Tibial artery (tissue), 4 donors: ENCODE measurements at regions not wholly inside any gene's neighbourhood (a gene's known extent, or its start where the extent isn't known, plus 50 kb on each side); places are given as distances from the start of the nearest gene placed in this dataset.

Experiments used
- DNase-seq, 2 donors: peaks; one replicate each; pipeline ENCODE4 v3.0.0-alpha.2; 2019
- H3K27ac ChIP-seq, 2 donors: fragments of 200-600 bp; sonication (generic) in 1 of 2; 1 replicate in 1 of 2; 2 replicates in 1 of 2; pipeline ENCODE4 v1.5.1; 2018 to 2019; ENCODE audit warnings: mild to moderate bottlenecking in 1 of 2
- H3K27me3 ChIP-seq, 2 donors: fragments of 200-600 bp; sonication (generic) in 1 of 2; one replicate each; pipeline versions ENCODE4 v1.5.1 to v1.6.0; 2016 to 2019
- H3K36me3 ChIP-seq, 3 donors: fragments of 200-600 bp; sonication (generic) in 2 of 3; one replicate each; pipeline ENCODE4 v1.5.1; 2016 to 2019; ENCODE audit warnings: mild to moderate bottlenecking in 2 of 3
- H3K4me1 ChIP-seq, 4 donors: fragments of 200-600 bp; sonication (generic) in 2 of 4; 1 replicate in 3 of 4; 2 replicates in 1 of 4; pipeline ENCODE4 v1.5.1; 2016 to 2019
- H3K4me3 ChIP-seq, 2 donors: fragments of 200-600 bp; sonication (generic) in 1 of 2; 1 replicate in 1 of 2; 2 replicates in 1 of 2; pipeline ENCODE4 v1.5.1; 2018 to 2019; ENCODE audit warnings: mild to moderate bottlenecking in 2 of 2
- H3K9me3 ChIP-seq, 3 donors: fragments of 200-600 bp; sonication (generic) in 1 of 3; one replicate each; pipeline ENCODE4 v1.5.1; 2016 to 2019
- intact Hi-C: fragments of 100-400 bp; cut with DNase I; formaldehyde crosslinking; loops from one replicate; pipeline ENCODE4 v1.15.0; 2023; ENCODE audit warnings: low total_unique reads
- TF ChIP-seq, protein P1 (sequence below), 2 experiments: fragments of 200-600 bp in 1 of 2; fragments of 450-650 bp in 1 of 2; IDR thresholded peaks; one replicate each; pipeline ENCODE4 v1.5.1; 2017 to 2019; ENCODE audit warnings: antibody characterized with exemption in 2 of 2, mild to moderate bottlenecking in 1 of 2, moderate library complexity in 1 of 2

DNA sequence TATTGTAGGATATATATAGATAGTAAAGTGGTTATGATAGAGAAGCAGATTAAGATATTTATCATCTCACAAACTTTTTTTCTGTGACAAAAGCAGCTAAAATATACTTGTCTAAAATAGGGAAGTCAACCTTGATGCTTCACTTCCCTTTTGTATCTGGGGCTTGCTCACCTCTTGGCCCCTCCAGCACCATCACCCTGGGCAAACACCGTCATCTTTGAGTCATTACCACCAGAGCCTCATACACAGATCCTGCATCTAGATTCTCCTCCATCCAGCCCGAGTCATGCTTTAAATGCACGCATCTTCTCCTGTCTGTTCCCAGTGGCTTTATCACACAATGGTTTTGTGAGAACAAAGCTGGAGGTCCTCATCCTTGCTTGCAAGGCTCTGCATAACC, 1062.7 kb upstream of the EEF2KMT start:
- no peak overlapping the region for H3K27ac ChIP-seq
- intact Hi-C loops, result no loop called here
- H3K9me3 ChIP-seq, result no peaks in the 10 kb centered on the region
- H3K4me1 ChIP-seq, result no peaks in the 10 kb centered on the region
- no peak overlapping the region for H3K4me3 ChIP-seq
- TF ChIP-seq, protein P1, sequence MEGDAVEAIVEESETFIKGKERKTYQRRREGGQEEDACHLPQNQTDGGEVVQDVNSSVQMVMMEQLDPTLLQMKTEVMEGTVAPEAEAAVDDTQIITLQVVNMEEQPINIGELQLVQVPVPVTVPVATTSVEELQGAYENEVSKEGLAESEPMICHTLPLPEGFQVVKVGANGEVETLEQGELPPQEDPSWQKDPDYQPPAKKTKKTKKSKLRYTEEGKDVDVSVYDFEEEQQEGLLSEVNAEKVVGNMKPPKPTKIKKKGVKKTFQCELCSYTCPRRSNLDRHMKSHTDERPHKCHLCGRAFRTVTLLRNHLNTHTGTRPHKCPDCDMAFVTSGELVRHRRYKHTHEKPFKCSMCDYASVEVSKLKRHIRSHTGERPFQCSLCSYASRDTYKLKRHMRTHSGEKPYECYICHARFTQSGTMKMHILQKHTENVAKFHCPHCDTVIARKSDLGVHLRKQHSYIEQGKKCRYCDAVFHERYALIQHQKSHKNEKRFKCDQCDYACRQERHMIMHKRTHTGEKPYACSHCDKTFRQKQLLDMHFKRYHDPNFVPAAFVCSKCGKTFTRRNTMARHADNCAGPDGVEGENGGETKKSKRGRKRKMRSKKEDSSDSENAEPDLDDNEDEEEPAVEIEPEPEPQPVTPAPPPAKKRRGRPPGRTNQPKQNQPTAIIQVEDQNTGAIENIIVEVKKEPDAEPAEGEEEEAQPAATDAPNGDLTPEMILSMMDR (IDR thresholded peaks at IDR 0.05), result no peak
- no peak for DNase-seq
- H3K36me3 ChIP-seq, result no peaks in the 10 kb centered on the region
- H3K27me3 ChIP-seq, result no peaks in the 10 kb centered on the region

DNA sequence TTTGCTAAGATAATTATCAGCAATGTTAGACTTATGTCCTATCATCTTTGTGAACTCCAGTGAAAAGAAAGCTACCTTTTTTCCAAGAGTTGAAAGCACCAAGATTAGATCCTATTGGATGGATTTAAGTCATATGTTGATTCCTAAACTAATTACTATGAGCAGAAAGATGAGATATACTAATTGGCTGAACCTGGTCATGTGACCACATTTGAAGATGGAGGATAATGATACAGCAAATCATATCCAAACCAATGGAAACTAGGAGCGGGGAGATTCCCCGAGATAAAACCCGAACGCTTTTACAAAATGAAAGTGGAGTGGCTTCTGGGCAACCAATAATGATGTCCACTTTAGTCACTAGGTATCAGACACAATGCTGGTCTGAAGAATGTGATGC, 1060.2 kb upstream of the EEF2KMT start:
- H3K27me3 ChIP-seq, result no peaks in the 10 kb centered on the region
- intact Hi-C loops, result no loop called here
- TF ChIP-seq, protein P1 (IDR thresholded peaks at IDR 0.05), result no peak
- no peaks in the 10 kb centered on the region for H3K4me1 ChIP-seq
- no peak overlapping the region for H3K27ac ChIP-seq
- H3K36me3 ChIP-seq, result no peaks in the 10 kb centered on the region
- no peaks in the 10 kb centered on the region for H3K9me3 ChIP-seq
- no peak for DNase-seq
- no peak overlapping the region for H3K4me3 ChIP-seq

DNA sequence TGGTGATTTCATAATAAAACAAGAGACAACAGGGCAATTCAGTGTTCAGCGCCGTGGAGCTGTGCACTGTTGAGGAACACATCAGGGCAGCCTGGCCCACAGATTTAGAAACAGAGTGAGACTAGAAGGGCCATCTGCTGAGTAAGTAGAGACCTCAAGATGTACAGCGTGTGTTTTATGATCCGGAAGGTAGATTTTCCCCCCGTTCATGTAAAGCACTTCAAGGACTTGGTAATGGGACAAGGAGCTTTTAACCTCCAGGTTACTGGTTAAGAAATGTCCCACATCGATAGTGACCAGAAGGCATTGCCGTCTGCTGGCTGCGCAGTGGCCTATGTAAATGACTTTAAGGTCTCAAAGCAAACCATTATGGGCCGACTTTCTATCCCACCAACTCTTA, 1057.7 kb upstream of the EEF2KMT start:
- intact Hi-C loops, result no loop called here
- no peak overlapping the region for H3K27ac ChIP-seq
- H3K4me3 ChIP-seq, result no peak overlapping the region
- H3K27me3 ChIP-seq, result no peaks in the 10 kb centered on the region
- no peaks in the 10 kb centered on the region for H3K9me3 ChIP-seq
- TF ChIP-seq, protein P1 (IDR thresholded peaks at IDR 0.05), result no peak
- H3K36me3 ChIP-seq, result no peaks in the 10 kb centered on the region
- no peaks in the 10 kb centered on the region for H3K4me1 ChIP-seq
- no peak for DNase-seq

DNA sequence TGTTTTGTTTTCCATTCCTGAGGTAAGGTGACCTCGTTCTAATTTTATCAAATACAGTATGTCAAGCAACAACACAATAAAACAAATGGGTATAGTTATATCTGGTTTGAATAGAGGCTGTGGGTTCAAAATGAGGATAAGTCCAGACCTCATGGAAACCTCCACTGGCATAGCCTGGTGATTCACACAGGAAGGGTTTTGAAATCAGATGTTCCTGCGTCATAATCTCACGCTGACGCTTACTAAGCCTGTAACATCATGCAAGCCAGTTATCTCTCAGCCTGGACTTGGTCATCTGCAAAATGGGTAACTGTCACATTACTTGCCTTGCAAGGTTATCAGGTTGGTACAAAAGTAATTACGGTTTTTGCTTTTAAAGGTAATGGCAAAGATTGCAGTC, 1056.3 kb upstream of the EEF2KMT start:
- H3K4me1 ChIP-seq, result no peaks in the 10 kb centered on the region
- intact Hi-C loops, result no loop called here

DNA sequence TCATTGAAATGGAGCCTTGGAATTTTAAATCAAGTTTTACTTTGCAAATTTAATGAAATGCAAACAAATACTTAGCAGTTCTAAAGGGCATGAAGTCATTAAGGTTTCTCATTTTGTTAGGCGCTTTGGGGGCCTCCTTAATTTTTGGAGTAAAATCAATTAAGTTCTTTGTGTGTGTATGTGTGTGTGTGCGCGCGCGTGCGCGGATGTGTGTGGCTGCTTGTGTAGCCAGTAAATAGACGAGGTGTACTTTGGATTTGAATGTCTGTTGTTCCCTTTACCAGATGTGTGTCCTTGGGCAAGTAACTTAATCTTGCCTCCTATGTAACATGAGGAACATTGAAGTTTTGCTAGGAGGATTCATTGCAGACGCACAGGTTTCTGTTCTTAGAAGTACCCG, 1051.4 kb upstream of the EEF2KMT start:
- intact Hi-C loops, result no loop called here
- no peak for DNase-seq
- Histone ChIP-seq H3K9me3 (peaks cover 0 to 9% (median 0%) of the 10 kb centered on the region in 3 donors), H3K27ac (no peak overlapping the region), H3K27me3 (no peaks in the 10 kb centered on the region), H3K36me3 (no peaks in the 10 kb centered on the region), H3K4me3 (no peak overlapping the region), H3K4me1 (no peaks in the 10 kb centered on the region)
- TF ChIP-seq, protein P1 (IDR thresholded peaks at IDR 0.05), result no peak

More for the DNA sequence above, 1056.3 kb upstream of the EEF2KMT start:
- no peaks in the 10 kb centered on the region for H3K9me3 ChIP-seq
- TF ChIP-seq, protein P1 (IDR thresholded peaks at IDR 0.05), result no peak
- no peak overlapping the region for H3K4me3 ChIP-seq
- no peaks in the 10 kb centered on the region for H3K27me3 ChIP-seq
- H3K36me3 ChIP-seq, result no peaks in the 10 kb centered on the region
- no peak for DNase-seq
- H3K27ac ChIP-seq, result no peak overlapping the region

DNA sequence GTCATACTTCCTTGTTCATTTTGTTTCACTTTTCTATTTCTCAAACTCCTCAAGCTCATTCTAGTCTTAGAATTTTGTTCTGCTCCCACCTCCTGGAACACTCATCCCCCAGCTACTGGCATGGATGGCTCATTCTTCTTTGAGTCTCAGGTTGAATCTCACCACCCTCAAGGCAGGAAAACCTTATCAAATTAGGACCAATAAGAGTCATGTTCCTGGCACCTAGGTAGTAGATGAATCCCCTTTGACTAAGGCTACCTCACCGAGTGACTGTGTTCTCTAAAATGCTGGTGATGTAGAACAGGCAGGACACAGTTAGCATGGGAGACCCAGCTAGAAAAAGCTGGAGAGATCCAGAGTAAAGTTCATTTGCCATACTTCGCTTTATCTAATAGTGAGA, 1050.8 kb upstream of the EEF2KMT start:
- Histone ChIP-seq H3K4me3 (no peak overlapping the region), H3K27ac (no peak overlapping the region), H3K27me3 (no peaks in the 10 kb centered on the region), H3K4me1 (no peaks in the 10 kb centered on the region), H3K36me3 (no peaks in the 10 kb centered on the region), H3K9me3 (peaks cover 0 to 9% (median 0%) of the 10 kb centered on the region in 3 donors)
- TF ChIP-seq, protein P1 (IDR thresholded peaks at IDR 0.05), result no peak
- no peak for DNase-seq
- intact Hi-C loops, result no loop called here
